ENCODE measurements at regions not wholly inside any gene's neighbourhood (a gene's known extent, or its start where the extent isn't known, plus 50 kb on each side); places are given as distances from the start of the nearest gene placed in this dataset.

DNA sequence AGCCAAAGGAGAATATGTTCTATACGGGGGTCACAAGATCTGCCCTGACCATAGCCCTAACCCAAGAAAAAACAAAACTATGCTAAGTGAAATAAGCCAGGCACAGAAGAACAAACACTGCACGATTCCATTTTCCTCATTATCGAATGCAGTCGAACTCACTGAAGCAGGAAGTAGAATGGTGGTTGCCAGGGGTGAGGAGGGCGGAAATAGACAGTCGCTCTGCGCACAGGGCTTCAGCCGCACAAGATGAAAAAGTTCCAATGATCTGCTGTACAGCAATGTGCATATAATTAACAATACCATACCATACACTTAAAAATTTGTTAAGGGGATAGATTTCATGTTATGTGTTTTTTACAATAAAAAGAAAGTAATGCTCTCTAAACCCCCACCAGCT is 257.7 kb downstream of the TXNL1 start:
- DNase-seq (ENCODE audit: low read depth, low spot score): no peak

DNA sequence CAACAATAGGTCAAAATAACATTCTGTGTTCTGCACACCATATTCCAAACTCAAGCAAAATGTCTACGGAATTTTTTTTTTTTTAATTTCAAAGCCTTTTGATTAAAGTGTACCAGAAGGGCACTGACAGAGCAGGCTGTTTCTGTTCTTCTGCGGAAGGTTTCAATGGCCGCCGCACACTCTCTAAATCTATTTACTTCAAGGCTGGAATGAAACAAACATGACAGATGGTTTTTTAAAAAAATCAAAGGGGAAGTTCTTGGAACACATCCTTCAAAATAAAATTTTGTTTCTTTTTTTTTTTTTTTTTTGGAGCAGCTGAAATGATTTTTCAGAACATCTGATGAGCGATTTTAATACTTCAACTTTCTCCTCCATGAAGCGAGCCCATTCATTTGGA is 259.1 kb downstream of the TXNL1 start:
- no peak for DNase-seq (ENCODE audit: low read depth, low spot score)

DNA sequence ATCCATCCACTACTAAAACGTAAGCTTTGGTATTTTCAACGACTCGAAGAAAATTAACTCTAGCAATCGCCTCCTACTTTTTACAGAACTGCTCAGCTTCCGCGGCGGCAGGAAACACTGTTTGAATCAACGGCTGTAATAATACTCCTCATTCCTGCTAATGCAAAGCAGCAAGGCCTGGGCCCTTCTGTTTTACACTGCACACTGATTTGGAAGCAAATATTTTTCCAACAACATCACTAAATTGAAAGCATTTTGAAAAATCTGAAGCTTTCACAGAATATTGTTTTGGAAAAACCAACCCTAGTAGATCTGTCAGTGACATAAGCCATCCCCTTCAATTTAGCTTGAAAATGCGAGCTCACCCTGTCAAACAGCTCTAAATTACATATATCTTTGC is 261.2 kb downstream of the TXNL1 start:
- DNase-seq (ENCODE audit: low read depth, low spot score): no peak

- no peak for DNase-seq (ENCODE audit: low read depth, low spot score)
Observed at GRCh38 chr18:56374007-56374655, 264.3 kb downstream of the TXNL1 start.

GRCh38 chr18:56373601-56374000 is 264.8 kb downstream of the TXNL1 start:
- no peak for DNase-seq (ENCODE audit: low read depth, low spot score)

- DNase-seq (ENCODE audit: low read depth, low spot score): peak; percentile 76
Observed at GRCh38 chr18:56368066-56368465, 270.3 kb downstream of the TXNL1 start.

GRCh38 chr18:56358608-56359280 is 279.6 kb downstream of the TXNL1 start:
- DNase-seq (ENCODE audit: low read depth, low spot score): no peak

DNA sequence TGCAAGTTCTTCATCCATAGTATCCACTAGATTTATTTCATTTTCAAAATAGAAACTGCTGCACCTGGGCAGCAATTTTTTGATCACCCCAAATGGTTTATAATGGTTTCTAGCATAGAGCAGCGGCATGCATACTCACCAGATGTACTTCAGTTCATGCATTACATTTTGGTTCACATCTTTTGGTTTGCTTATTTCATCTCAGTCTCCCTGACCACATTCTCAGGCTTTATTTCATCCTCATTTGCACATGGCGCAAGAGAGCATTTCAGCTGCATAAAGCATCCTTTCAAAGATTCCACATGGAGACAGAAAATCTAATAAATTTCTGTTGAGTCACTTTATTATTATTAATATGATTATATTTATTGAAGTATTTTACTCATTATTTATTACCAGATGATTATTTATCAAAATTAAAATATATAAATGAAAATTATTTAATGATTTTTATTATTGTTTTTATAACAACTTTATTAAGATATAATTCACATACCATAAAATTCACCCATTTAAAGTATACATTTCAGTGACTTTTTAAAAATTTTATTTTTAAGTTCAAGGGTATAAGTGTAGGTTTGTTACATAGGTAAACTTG is 284.6 kb downstream of the TXNL1 start:
- no peak for DNase-seq (ENCODE audit: low read depth, low spot score)

GRCh38 chr18:56351911-56352500 is 286.4 kb downstream of the TXNL1 start:
- no peak for DNase-seq (ENCODE audit: low read depth, low spot score)

- no peak for DNase-seq (ENCODE audit: low read depth, low spot score)
Observed at GRCh38 chr18:56337507-56337906, 300.9 kb downstream of the TXNL1 start.

GRCh38 chr18:56333839-56334238 is 304.6 kb downstream of the TXNL1 start:
- no peak for DNase-seq (ENCODE audit: low read depth, low spot score)

- no peak for DNase-seq (ENCODE audit: low read depth, low spot score)
Observed at GRCh38 chr18:56333146-56333545, 305.2 kb downstream of the TXNL1 start.

DNA sequence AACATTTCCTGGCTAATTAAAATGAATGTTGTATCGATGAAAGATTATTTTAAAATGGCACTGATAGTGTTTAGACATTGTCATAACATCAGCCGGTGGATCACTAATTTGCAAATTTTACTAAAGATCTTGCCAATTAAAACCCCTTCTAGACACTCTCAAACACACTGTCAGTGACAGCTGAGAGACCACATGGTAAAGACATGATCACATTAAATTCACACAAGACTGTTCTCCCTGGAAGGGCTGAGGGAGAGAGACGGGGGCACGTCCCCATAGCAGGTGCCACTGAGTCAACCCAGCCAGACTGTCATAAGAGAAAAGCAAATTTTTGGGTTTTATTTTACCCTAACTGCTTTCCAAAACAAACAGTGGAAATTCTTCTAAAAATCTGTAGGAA is 306.0 kb downstream of the TXNL1 start:
- DNase-seq (ENCODE audit: low read depth, low spot score): no peak

DNA sequence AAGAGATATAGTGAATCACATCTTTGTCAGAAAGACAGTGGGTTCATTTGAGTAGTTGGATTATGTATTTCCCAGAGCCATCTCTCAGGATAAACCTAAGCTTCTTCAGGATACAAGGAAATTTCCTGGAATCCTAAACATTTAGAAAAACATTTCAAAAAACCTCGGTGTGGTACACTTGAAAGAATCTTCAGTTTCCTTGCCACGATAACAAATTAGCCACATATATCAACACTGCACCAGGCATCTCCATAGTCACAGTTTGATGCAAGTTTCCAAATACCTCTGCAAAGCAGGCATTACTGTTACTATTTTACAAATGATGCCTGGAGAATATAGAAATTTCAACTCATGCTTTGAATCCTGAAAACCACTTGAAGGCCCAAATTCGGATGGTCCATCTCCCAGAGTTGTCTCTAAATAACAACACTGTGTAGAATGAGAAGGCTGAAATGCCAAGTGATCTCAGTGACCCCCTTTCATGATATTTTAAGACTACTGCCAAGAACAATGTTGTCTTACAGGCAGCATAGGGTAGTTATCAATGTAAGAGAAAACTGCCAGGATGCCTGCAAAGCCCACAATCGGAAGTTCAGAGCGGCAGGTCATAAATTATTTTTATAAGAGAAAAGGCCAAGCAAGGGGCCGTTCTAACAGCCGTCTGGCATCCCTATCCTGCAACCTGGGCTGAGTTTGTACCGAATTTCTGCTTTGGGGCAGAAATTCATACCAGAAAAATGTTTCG is 307.9 kb downstream of the TXNL1 start:
- no peak for DNase-seq (ENCODE audit: low read depth, low spot score)

GRCh38 chr18:56329536-56329935 is 308.9 kb downstream of the TXNL1 start:
- DNase-seq (ENCODE audit: low read depth, low spot score): no peak

GRCh38 chr18:56327191-56327885 is 311.1 kb downstream of the TXNL1 start:
- DNase-seq (ENCODE audit: low read depth, low spot score): no peak

DNA sequence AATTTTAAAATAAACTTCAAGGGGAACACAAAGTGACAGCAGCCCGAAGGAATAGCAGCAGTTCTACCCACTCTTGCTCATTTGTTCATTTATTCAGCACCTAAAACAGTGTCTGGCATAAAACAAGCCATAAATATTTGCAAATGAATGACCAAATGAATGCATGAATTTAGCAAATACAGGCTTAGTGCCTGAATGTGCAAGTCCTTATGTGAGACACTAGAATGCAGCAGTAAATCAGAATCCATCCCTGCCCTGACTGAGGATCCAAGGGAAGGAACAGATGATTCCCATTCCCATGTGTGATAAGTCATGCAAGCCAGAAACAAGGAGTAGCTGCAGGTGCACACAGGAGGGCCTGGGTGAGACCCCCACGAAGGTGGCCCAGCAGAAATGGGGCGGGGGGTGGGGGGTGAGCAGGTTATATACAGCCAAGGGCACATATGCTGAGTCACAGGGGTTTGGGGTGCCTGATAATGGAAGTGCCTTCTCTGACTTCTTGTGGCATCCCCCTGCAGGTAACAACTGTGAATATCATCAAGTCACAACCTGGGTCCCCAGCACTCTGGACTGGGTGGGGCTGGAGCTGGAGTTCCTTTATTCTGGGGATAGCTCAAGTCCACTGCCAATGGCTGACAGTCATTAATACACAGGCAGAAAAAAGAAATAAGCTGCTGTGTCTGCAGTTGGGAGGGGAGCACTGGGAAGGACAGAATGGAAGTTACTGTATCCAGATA is 311.9 kb downstream of the TXNL1 start:
- DNase-seq (ENCODE audit: low read depth, low spot score): no peak

GRCh38 chr18:56323673-56324072 is 314.7 kb downstream of the TXNL1 start:
- DNase-seq (ENCODE audit: low read depth, low spot score): peak; percentile 8

- DNase-seq (ENCODE audit: low read depth, low spot score): peak; percentile 66
Observed at GRCh38 chr18:56322406-56322805, 316.0 kb downstream of the TXNL1 start.

DNA sequence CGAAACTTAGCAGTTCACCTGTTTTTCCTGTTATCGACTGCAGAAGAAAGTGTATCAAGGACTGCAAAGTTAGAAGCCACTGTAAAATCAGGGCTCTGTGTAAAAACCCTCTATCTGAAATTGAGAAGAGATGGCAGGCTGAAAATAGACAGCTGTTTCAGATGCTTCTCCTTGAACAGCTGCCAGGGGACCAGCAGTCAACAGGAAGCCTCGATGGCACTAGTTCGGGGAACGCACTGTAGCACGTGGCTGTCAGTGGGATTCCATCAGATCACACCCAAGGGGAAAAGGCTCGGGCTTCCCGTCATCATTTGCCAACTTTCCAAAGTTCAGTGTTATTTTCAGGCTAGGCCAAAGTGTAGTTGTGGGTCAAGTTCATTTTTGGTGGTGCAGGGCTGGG is 316.9 kb downstream of the TXNL1 start:
- DNase-seq (ENCODE audit: low read depth, low spot score): no peak

GRCh38 chr18:56319953-56320352 is 318.4 kb downstream of the TXNL1 start:
- no peak for DNase-seq (ENCODE audit: low read depth, low spot score)

Measured in ELF-1 (cell line).